ENCODE measurements at regions not wholly inside any gene's neighbourhood (a gene's known extent, or its start where the extent isn't known, plus 50 kb on each side); places are given as distances from the start of the nearest gene placed in this dataset.

DNA sequence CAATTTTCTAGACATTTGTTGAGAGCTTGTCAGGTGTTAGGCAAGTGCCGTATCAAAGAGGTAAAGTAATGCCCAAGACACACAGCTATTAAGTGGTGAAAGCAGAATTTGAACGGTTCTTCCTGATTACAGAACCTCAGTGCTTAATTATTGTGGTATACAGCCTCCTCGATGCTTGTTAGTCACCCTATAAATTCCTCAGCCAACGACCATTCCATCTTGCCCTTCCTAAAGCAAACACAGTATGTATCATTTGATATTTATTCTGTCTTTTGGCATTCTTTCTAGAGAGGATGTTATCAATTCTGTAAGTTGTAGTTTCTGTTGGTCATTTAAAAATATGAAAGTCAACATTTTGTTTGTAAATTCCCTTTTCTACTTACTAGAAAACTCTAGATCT, 297.8 kb upstream of the BMP2 start:
- TF ChIP-seq CTCF (IDR thresholded peaks at IDR 0.05) = no peak
- no peak overlapping the region for H3K4me3 ChIP-seq
- no peaks in the 10 kb centered on the region for H3K36me3 ChIP-seq
- no peak overlapping the region for H3K9ac ChIP-seq (ENCODE audit: low read depth in 2 of 2, low read length in 2 of 2)
- H3K27ac ChIP-seq = no peak overlapping the region
- no peaks in the 10 kb centered on the region for H3K4me1 ChIP-seq
- no peaks in the 10 kb centered on the region for H3K27me3 ChIP-seq
- no peak for DNase-seq
- intact Hi-C loops (cut with DNase I) = no loop called here
- H3K9me3 ChIP-seq = no peaks in the 10 kb centered on the region

GRCh38 chr20:6468423-6469116, 298.9 kb upstream of the BMP2 start:
- intact Hi-C loops (cut with DNase I) = no loop called here
- no peaks in the 10 kb centered on the region for H3K4me1 ChIP-seq
- TF ChIP-seq CTCF (IDR thresholded peaks at IDR 0.05) = no peak
- no peak overlapping the region for H3K27ac ChIP-seq
- no peaks in the 10 kb centered on the region for H3K9me3 ChIP-seq
- no peaks in the 10 kb centered on the region for H3K27me3 ChIP-seq
- H3K9ac ChIP-seq (ENCODE audit: low read depth in 2 of 2, low read length in 2 of 2) = no peak overlapping the region
- no peaks in the 10 kb centered on the region for H3K36me3 ChIP-seq
- H3K4me3 ChIP-seq = no peak overlapping the region
- no peak for DNase-seq

GRCh38 chr20:6467562-6467961, 299.9 kb upstream of the BMP2 start:
- H3K9me3 ChIP-seq = no peaks in the 10 kb centered on the region
- no peaks in the 10 kb centered on the region for H3K4me1 ChIP-seq
- H3K27ac ChIP-seq = no peak overlapping the region
- intact Hi-C loops (cut with DNase I) = no loop called here
- H3K27me3 ChIP-seq = no peaks in the 10 kb centered on the region
- no peak overlapping the region for H3K4me3 ChIP-seq
- DNase-seq = no peak
- no peaks in the 10 kb centered on the region for H3K36me3 ChIP-seq
- no peak overlapping the region for H3K9ac ChIP-seq (ENCODE audit: low read depth in 2 of 2, low read length in 2 of 2)
- no peak for TF ChIP-seq CTCF (IDR thresholded peaks at IDR 0.05)

- Histone ChIP-seq H3K27ac (no peak overlapping the region), H3K4me3 (no peak overlapping the region), H3K27me3 (no peaks in the 10 kb centered on the region), H3K36me3 (no peaks in the 10 kb centered on the region), H3K9ac (ENCODE audit: low read depth in 2 of 2, low read length in 2 of 2) (no peak overlapping the region), H3K9me3 (no peaks in the 10 kb centered on the region), H3K4me1 (no peaks in the 10 kb centered on the region)
- no peak for TF ChIP-seq CTCF (IDR thresholded peaks at IDR 0.05)
- intact Hi-C loops (cut with DNase I) = no loop called here
- no peak for DNase-seq
These were observed 301.2 kb upstream of the BMP2 start for GRCh38 chr20:6466075-6466810.

- intact Hi-C loops (cut with DNase I) = no loop called here
- Histone ChIP-seq H3K27me3 (no peaks in the 10 kb centered on the region), H3K9ac (ENCODE audit: low read depth in 2 of 2, low read length in 2 of 2) (no peak overlapping the region), H3K36me3 (no peaks in the 10 kb centered on the region), H3K4me1 (no peaks in the 10 kb centered on the region), H3K4me3 (no peak overlapping the region), H3K27ac (no peak overlapping the region), H3K9me3 (no peaks in the 10 kb centered on the region)
- no peak for DNase-seq
- TF ChIP-seq CTCF (IDR thresholded peaks at IDR 0.05) = no peak
These were observed 316.6 kb upstream of the BMP2 start for GRCh38 chr20:6450841-6451240.

All from colonic mucosa (tissue), 4 donors.